NCI-H187 (cell line): ENCODE measurements at regions not wholly inside any gene's neighbourhood (a gene's known extent, or its start where the extent isn't known, plus 50 kb on each side); places are given as distances from the start of the nearest gene placed in this dataset.

Experiments
- DNase-seq, 2 experiments: peaks; one replicate each; lab custom pipeline; 2025; lab: John Stamatoyannopoulos, UW

DNA sequence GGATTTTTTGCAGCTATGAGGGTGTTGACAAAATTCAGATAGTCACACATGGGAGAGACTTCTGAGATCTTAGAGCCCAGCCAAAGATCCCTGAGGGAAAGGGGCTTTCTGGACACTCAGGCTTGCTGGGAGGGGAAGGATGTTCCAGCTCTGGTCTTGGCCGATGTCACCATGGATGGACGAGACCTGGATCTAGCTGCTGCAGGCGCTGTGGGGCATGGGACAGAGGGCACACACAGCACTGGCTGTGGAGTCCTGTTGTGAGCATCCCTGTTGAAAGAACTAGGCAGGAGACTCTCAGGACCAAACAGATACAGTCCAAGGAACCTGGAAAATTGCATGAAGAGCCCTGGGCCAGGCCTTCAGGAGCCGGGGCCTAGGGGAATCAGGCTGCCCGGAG, 80.1 kb upstream of the SDK2 start:
- DNase-seq, result no peak

- DNase-seq, result no peak
Observed at GRCh38 chr17:73724990-73725389, 80.7 kb upstream of the SDK2 start.

DNA sequence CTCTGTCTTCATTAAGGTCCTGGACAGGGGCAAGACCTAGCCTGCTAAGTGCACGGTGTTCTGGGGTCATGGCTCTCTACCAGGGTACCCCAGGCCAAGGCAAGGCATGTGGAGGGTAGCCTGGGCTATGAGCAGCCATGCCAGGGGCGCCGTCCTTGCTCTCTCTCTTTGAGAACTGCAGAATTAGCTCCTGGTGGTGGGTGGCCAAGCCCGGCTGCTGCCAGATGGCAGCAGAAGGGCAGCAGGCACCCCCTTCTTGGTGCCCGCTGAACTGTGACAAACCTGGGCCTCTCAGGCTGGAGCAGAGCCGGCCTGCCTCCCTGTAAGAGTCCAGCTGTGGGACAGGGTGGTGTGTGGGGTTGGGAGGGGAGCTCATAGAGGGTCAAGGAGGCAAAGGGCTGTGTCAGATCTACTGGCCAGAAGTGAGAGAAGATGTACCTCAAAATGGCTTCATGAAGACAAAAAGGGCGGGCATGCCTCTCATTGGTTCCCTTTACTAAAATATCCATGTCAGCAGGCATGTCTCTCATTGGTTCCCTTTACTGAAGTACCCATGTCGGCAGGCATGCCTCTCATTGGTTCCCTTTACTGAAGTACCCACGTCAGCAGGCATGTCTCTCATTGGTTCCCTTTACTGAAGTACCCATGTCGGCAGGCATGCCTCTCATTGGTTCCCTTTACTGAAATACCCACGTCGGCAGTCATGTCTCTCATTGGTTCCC, 81.7 kb upstream of the SDK2 start:
- DNase-seq, result no peak

DNA sequence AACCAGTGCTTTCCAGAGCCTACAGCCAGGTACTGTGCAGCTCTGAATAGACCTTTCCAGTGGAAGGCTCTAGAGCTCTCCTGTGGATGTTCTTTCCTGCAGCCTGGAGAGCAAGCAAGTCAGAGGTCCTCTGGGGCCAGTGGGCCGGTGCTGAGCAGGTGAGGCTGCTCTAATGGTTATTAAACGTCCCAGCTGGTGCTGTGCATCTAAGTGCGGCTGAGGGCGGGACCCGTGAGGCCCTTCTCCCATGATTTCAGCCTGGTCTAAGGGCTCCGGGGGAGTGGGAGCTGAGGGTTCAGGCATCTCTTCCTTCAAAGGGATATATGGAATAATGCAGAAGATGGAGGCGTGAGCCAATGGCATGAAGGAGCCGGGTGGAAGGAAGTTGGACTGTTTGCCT, 83.7 kb upstream of the SDK2 start:
- DNase-seq, result no peak

DNA sequence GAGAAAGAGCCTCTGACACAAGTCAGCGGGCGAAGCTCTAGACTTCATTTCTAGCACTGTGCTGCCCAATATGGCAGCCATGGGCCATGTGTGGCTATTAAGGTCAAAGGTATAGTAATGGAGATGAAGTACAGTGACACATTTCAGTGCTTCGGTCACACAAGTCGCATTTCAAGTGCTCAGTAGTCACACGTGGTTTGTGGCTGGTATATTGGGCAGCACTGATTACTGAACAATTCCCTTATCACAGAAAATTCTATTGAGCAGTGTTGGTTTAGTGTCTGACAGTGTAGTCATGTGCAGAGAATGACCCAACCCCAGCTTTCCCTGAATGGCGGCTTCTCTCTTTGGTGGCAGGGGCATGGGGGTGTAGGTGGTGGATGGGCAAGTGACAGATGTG, 84.9 kb upstream of the SDK2 start:
- no peak for DNase-seq

GRCh38 chr17:73731733-73732132, 87.5 kb upstream of the SDK2 start:
- no peak for DNase-seq

DNA sequence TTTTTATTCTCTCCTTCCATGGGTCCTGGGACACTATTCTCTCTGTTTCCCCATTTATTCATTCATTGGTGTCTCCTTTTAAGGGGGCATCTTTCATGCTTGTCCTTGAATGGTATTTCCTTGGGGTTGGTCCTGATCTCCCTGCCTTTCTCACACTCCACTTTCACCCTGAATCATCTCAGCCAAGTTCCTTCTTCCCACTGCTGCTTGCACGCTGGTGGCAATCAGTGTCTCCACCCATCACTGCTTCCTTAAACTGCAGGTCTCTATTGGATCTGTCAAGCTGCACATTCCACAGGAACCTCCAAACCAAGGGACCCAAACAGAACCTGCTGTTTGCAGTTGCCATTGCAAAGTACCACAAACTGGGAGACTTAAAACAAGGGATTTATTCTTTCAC, 89.3 kb upstream of the SDK2 start:
- DNase-seq, result no peak

DNA sequence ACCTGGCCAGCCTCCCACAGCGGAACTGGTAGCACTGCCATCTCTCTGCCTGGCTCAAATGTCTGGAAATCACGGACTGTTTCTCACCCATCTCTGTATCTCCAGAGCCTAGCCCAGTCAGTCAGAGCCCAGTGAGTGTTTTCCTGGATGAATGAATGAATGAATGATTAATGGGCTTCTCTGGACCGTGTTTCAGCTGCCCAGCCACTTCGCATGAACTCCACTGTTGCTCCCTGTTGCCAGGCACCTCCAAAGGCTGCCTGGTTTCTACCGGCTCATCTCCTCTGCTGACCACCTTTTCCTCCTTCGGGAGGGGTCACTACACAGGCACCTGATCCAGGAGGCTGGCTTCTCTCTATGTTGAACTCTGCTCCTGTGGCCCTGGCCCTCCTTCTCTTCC, 91.0 kb upstream of the SDK2 start:
- DNase-seq, result peak in 1 of 2 experiments; percentile 85

GRCh38 chr17:73738751-73739575, 94.7 kb upstream of the SDK2 start:
- DNase-seq, result no peak

- no peak for DNase-seq
Observed at GRCh38 chr17:73740370-73740769, 96.1 kb upstream of the SDK2 start.

DNA sequence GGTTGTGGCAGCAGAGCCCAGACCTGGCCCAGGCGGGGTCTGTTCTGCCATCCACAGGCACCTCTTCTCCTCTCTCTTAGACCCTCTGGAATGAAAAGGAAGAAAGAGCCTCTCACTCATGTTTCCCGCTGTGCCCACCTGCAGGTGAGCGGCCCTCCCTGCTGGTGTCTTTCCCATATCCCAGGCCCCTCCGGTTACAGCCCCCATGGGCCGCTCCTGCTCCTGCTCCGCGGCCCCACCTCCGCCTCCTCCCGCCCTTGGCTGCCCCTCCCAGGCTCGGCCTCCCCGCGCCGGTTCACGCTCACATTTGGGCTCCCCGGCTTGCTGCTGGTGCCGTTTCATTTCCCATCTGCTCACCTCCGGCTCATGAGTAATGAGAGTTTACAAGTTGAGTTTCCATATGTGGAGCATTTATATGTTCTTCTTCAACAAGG, 98.7 kb upstream of the SDK2 start:
- no peak for DNase-seq

DNA sequence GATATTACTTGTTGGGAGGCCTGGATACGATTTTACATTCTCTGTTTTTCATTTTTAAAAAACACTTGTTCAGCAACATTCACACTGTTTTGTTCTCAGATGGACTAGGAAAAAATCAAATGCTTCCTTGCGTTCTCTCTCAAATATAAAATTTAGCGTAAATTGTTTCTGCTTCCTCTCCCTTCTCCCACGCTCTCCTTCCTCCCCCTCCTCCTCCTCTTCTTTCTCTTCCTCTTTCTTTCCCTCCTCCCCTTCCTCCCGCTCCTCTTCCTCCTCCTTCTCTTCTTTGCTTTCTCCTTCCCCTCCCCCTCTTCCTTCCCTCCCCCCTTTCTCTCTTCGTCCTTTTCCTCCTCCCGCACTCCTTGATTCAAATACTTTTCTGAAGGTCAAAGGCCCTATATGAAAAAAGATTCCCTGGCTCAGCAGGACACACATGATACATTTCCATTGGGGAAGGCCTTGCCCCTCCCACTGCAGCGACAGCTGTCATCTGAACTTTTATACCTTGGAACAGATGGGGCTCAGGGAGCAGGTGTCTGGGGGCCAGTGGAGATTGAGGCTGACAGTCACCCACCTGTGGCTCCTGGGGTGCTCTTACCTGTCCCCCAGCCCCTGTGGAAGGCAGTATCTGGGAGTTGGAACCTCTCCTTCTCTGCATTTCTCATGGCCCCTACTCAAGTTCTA, 99.4 kb upstream of the SDK2 start:
- DNase-seq, result no peak

GRCh38 chr17:73744411-73744810, 100.2 kb upstream of the SDK2 start:
- no peak for DNase-seq

DNA sequence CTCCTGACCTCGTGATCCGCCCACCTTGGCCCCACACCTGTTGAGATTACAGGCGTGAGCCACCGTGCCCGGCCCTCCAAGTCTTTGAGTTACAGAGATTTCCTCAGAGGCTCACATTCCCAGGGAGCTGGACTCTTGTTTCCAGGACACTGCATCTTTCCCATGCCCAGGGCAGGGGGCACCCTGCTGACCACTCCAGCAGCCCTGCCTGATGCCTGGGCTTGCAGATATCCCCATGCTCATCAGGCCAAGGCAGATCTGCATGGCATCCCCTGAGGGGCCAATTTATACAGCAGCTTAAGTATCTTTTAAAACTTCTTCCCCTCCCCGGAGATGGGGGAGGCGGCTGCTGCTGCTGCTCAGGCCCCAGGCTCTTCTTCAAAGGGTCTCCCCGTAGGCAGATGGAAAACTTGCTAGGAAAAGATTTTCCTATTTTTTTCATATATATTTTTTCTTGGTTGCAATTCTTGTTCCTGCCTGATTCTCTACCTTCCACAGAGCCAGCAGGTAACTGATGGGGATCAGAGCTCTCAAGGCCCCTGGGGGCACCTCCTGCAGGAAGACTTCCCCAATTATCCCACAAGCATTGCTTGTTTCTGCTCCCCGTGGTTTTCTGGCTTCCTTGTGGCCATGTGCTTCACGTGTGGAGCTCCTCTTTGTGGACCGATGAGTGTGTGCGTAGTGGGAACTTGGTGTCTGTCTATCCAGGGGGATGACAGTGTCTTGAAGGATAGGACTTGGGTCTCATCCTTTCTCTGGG, 102.2 kb upstream of the SDK2 start:
- DNase-seq, result no peak

- no peak for DNase-seq
Observed at GRCh38 chr17:73747221-73748002, 103.2 kb upstream of the SDK2 start.

DNA sequence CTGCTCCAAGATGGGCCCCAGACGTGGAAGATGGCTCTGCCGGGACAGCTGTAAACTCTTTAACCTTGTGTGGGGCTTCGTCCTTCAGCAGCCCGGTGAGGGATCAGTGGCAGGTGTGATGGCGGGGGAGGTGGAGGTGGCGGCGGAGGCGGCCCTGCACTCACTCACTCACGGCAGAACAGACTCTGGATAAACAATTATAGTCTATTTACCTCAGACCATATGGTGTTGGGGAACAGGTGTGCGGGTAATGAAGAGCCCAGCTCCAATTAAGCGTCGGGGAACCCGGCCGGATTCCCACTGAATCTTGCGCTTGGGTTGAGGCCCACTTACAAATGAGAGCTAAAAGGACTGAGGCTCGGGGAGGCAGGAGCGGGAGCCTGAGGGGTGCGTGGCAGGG, 104.3 kb upstream of the SDK2 start:
- peak; percentile 40 to 41 for DNase-seq

- no peak for DNase-seq
Observed at GRCh38 chr17:73749337-73749823, 105.1 kb upstream of the SDK2 start.

DNA sequence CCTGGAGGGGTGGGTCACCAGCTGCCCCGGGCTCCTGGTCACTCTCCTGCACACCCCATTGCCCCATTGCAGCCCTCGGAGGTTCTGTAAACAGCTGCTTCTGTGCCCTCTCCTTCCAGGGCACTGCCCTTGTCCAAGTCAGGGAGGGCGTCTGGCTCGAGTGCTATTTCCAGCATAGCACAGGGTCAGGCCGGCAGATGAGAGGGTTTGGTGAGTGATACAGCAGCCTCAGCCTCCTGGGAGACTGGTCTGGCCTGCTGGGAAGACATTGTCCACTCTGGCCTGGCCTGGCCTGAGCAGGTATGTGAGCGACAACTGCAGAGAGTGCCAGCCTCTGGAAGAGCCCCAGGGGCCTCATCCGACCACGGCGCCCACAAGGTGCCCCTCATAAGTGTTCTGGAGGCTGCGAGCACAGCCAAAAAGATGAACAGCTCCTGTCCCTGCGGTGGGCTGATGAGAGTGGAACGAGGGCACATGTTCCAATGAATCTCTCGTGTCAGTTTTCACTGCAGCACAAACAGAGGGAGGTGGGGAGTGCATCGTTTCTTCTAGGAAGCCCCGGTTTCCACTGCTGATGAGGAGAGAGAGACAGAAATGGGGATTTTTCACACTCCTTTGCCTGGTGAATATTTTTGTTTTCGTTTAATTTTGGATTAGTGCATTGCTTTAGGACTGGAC, 105.8 kb upstream of the SDK2 start:
- DNase-seq, result no peak

DNA sequence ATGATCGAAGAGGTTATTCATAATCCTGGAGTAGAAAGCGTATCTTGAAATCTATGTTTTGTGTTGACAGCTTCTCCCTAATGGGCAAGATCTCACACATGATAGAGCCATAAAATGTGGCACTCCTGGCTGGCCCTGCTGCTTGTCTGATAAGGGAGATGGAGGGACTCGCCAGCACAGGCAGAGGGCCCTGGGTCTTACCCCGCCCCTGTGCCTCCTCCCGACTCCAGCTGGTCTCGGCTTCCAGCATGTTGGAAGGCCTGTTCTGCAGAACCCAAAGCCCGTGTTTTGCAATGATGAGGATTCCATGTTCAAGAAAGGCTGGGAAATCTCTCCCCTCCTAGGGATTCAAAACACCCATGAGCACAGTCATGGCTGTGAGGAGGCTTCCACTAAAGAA, 106.7 kb upstream of the SDK2 start:
- DNase-seq, result peak; percentile 25 to 33

DNA sequence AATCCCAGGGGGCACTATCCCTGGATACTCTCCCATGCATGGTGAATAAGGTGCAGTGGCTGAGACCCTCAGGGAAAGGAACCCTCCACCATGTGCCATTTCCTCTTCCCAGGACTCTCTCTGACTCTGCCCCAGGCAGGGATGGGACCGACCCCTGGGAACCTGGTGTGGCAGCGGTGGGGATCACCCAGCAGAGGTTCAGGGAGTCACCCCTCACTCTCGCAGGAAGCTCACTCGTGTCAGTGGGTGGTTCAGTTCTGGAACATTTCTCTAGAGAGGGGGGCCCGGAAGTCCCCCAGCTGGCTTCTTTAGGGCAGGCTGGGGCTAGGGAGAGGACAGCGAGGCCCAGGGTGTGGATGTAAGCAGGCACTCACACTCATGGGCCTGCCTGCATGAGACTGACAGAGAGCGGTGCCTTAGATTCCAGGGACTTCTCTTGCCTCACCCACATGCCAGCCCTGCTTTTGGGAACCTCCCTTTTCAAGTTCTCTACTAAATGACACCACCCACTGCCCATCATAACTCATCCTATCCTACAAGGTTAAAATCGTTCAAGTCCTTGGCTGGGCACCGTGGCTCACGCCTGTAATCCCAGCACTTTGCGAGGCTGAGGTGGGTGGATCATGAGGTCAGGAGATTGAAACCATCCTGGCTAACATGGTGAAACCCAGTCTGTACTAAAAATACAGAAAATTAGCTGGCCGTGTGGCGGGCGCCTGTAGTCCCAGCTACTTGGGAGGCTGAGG, 109.7 kb upstream of the SDK2 start:
- no peak for DNase-seq
